HCT116 (cell line): ENCODE measurements at regions not wholly inside any gene's neighbourhood (a gene's known extent, or its start where the extent isn't known, plus 50 kb on each side); places are given as distances from the start of the nearest gene placed in this dataset.

Experiments used
- ATAC-seq: fragments of 200-7000 bp; cut with Tn5 transposase; 2 replicates; pipeline ENCODE4 v1.9.1; 2020; ENCODE audit warnings: mild to moderate bottlenecking, moderate library complexity
- BruUV-seq: library from RNA; stranded (reverse); fragments of 400-500 nt; replicated peaks from 2 replicates; lab custom pipeline; 2021; lab: Mats Ljungman, UMichigan
- CTCF ChIA-PET: fragments of 300-600 bp; sonication (Branson Sonifier 250); formaldehyde crosslinking; loops from one replicate; lab custom pipeline; 2021; ENCODE audit warnings: antibody characterized with exemption; lab: Charles Lee
- POLR2A ChIA-PET: fragments of 300-600, 350-600 bp; sonication (Branson Sonifier 250); formaldehyde crosslinking; loops from one replicate; lab custom pipeline; 2021; ENCODE audit warnings: antibody characterized with exemption; lab: Charles Lee
- RAD21 ChIA-PET, 2 experiments: fragments of 300-600 bp; sonication (Branson Sonifier 250); formaldehyde crosslinking; loops; one replicate each; lab custom pipeline; 2023; ENCODE audit warnings: low total read pairs in 2 of 2; ENCODE audit not compliant: uncharacterized antibody in 2 of 2, unreplicated experiment in 2 of 2, low non-redundant PET in 1 of 2; lab: Charles Lee
- DNase-seq: peaks from one replicate; pipeline ENCODE4 v3.0.0-alpha.2; 2010; ENCODE audit warnings: low read depth, low spot score
- H2AFZ ChIP-seq: fragments of 200-600 bp; shearing (Covaris generic), sonication (generic); 2 replicates; pipeline ENCODE4 v1.6.1; 2017; ENCODE audit warnings: low read depth, mixed run types, mixed read lengths, antibody characterized with exemption, low read length; ENCODE audit not compliant: poor library complexity, severe bottlenecking
- H3K27ac ChIP-seq: 2 replicates; pipeline ENCODE4 v1.5.1; 2012; ENCODE audit warnings: low read depth, low read length
- H3K27me3 ChIP-seq: fragments of 200-600 bp; sonication (generic); 2 replicates; pipeline ENCODE4 v1.6.1; 2016; ENCODE audit warnings: mixed run types, low read length, mixed read lengths; ENCODE audit not compliant: insufficient read depth
- H3K36me3 ChIP-seq, 2 experiments: fragments of 200-500 bp in 1 of 2; fragments of 200-600 bp in 1 of 2; sonication (Bioruptor generic) in 1 of 2; sonication (generic) in 1 of 2; 2 replicates each; pipeline versions ENCODE4 v1.5.1 to v1.6.1; 2014 to 2016; ENCODE audit warnings: low read length in 2 of 2, inconsistent platforms in 1 of 2, mixed read lengths in 1 of 2, mixed run types in 1 of 2; ENCODE audit not compliant: insufficient read depth in 2 of 2, control insufficient read depth in 1 of 2
- H3K4me1 ChIP-seq, 2 experiments: fragments of 200-600 bp in 1 of 2; sonication (generic) in 1 of 2; 2 replicates each; pipeline versions ENCODE4 v1.5.1 to v1.6.1; 2012 to 2017; ENCODE audit warnings: low read length in 2 of 2, inconsistent platforms in 1 of 2, mild to moderate bottlenecking in 1 of 2, mixed read lengths in 1 of 2, mixed run types in 1 of 2, moderate library complexity in 1 of 2; ENCODE audit not compliant: insufficient read depth in 2 of 2, control insufficient read depth in 1 of 2
- H3K4me2 ChIP-seq: fragments of 200-600 bp; sonication (generic); 2 replicates; pipeline ENCODE4 v1.6.1; 2017; ENCODE audit warnings: mixed run types, low read length, mixed read lengths
- H3K4me3 ChIP-seq, 2 experiments: fragments of 200-600 bp in 1 of 2; sonication (generic) in 1 of 2; replicated peaks in 1 of 2; 2 replicates each; pipeline ENCODE4 v1.5.1; 2011 to 2016; ENCODE audit warnings: low read length in 2 of 2, control low read depth in 1 of 2, low read depth in 1 of 2, mild to moderate bottlenecking in 1 of 2, mixed read lengths in 1 of 2, mixed run types in 1 of 2
- H3K79me2 ChIP-seq: fragments of 200-600 bp; sonication (generic); 2 replicates; pipeline ENCODE4 v1.6.1; 2017; ENCODE audit warnings: mild to moderate bottlenecking, mixed run types, low read length, moderate library complexity, mixed read lengths; ENCODE audit not compliant: insufficient read depth
- H3K9ac ChIP-seq: fragments of 200-600 bp; sonication (generic); 2 replicates; pipeline ENCODE4 v1.6.1; 2016; ENCODE audit warnings: low read length, mixed read lengths
- H3K9me2 ChIP-seq: fragments of 200-600 bp; sonication (generic), shearing (Covaris generic); 2 replicates; pipeline ENCODE4 v1.6.1; 2017; ENCODE audit warnings: mixed run types, mild to moderate bottlenecking, moderate library complexity; ENCODE audit not compliant: insufficient read depth
- H3K9me3 ChIP-seq, 2 experiments: fragments of 200-500 bp in 1 of 2; fragments of 200-600 bp in 1 of 2; sonication (Bioruptor generic) in 1 of 2; sonication (generic) in 1 of 2; 2 replicates each; pipeline ENCODE4 v1.6.1; 2014 to 2017; ENCODE audit warnings: low read length in 2 of 2, mixed read lengths in 2 of 2, inconsistent platforms in 1 of 2, low read depth in 1 of 2, mild to moderate bottlenecking in 1 of 2, mixed run types in 1 of 2, moderate library complexity in 1 of 2; ENCODE audit not compliant: control insufficient read depth in 1 of 2, insufficient read depth in 1 of 2
- H4K20me1 ChIP-seq: fragments of 200-600 bp; sonication (generic), shearing (Covaris generic); 2 replicates; pipeline ENCODE4 v1.6.1; 2017; ENCODE audit warnings: mixed run types, mild to moderate bottlenecking, moderate library complexity; ENCODE audit not compliant: insufficient read depth
- CEBPB ChIP-seq: IDR thresholded peaks from 2 replicates; pipeline ENCODE4 v1.6.1; 2012; ENCODE audit warnings: low read depth
- EZH2 ChIP-seq: fragments of 200-600 bp; sonication (generic); IDR thresholded peaks from 2 replicates; pipeline ENCODE4 v1.6.1; 2017; ENCODE audit warnings: antibody characterized with exemption, mixed run types
- JUND ChIP-seq: IDR thresholded peaks from 2 replicates; pipeline ENCODE4 v1.6.1; 2012
- POLR2AphosphoS5 ChIP-seq: IDR thresholded peaks from 2 replicates; pipeline ENCODE4 v1.6.1; 2011; ENCODE audit warnings: mild to moderate bottlenecking, low read depth, low read length, moderate library complexity
- SRF ChIP-seq: IDR thresholded peaks from 2 replicates; pipeline ENCODE4 v1.6.1; 2012; ENCODE audit warnings: low read depth
- ZFX ChIP-seq: fragments of 450-650 bp; IDR thresholded peaks from 2 replicates; pipeline ENCODE4 v1.6.1; 2017
- ZNF274 ChIP-seq: fragments of 200-500 bp; sonication (Bioruptor generic); IDR thresholded peaks from 2 replicates; pipeline ENCODE4 v1.6.1; 2014; ENCODE audit warnings: mild to moderate bottlenecking, low read depth, low read length, inconsistent platforms
- intact Hi-C: fragments of 100-400 bp; cut with micrococcal nuclease; formaldehyde crosslinking; loops from 2 replicates; pipeline ENCODE4 v1.10.0; 2022
- TF ChIP-seq, protein P1 (sequence below), 3 experiments: fragments of 200-600 bp in 1 of 3; sonication (generic) in 1 of 3; IDR thresholded peaks in 2 of 3; conservative IDR thresholded peaks in 1 of 3; 2 replicates each; pipeline ENCODE4 v1.5.1; 2012 to 2017; ENCODE audit warnings: low read depth in 2 of 3, low read length in 2 of 3, antibody characterized with exemption in 1 of 3, borderline replicate concordance in 1 of 3, control low read depth in 1 of 3, mild to moderate bottlenecking in 1 of 3, mixed read lengths in 1 of 3, mixed run types in 1 of 3, moderate library complexity in 1 of 3; ENCODE audit not compliant: insufficient read depth in 1 of 3
- TF ChIP-seq, protein P2 (sequence below): IDR thresholded peaks from 2 replicates; pipeline ENCODE4 v1.6.1; 2011; ENCODE audit warnings: mild to moderate bottlenecking, low read length, moderate library complexity; ENCODE audit not compliant: insufficient replicate concordance; ENCODE audit errors: extremely low read depth

DNA sequence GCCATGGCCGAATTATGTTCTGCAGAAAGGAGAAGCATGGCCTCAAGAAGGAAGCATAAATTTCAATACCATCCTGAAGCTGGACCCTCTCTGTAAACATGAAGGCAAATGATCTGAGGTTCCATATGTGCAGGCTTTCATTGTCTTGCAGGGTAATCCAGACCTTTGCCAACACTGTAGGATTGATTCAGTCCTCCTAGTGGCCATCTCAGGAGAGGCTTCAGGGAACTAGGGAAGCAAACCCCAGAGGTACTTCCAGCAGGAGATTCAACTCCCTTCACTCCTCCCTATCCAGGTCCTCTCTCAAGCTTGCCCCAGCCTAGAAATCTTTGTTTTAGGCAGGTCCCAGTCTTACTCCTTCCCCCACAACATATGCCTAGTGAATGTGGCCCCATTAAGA, 99.3 kb upstream of the HCN1 start:
- Histone ChIP-seq H3K9me3 (no peaks in the 10 kb centered on the region), H3K4me1 (peaks cover 6 to 11% of the 10 kb centered on the region in 2 experiments; a peak in 3 of 4 replicates), H3K4me2 (no peak overlapping the region), H4K20me1 (no peaks in the 10 kb centered on the region), H3K9ac (no peak overlapping the region), H2AFZ (no peak overlapping the region), H3K36me3 (no peaks in the 10 kb centered on the region), H3K4me3 (no peak overlapping the region), H3K79me2 (no peaks in the 10 kb centered on the region), H3K9me2 (no peaks in the 10 kb centered on the region), H3K27me3 (no peaks in the 10 kb centered on the region), H3K27ac (no peak overlapping the region)
- peak; percentile 53; the same call in 1 of the 2 replicates for ATAC-seq
- DNase-seq, result no peak
- RAD21 ChIA-PET, result no interaction called here
- TF ChIP-seq, protein P1, sequence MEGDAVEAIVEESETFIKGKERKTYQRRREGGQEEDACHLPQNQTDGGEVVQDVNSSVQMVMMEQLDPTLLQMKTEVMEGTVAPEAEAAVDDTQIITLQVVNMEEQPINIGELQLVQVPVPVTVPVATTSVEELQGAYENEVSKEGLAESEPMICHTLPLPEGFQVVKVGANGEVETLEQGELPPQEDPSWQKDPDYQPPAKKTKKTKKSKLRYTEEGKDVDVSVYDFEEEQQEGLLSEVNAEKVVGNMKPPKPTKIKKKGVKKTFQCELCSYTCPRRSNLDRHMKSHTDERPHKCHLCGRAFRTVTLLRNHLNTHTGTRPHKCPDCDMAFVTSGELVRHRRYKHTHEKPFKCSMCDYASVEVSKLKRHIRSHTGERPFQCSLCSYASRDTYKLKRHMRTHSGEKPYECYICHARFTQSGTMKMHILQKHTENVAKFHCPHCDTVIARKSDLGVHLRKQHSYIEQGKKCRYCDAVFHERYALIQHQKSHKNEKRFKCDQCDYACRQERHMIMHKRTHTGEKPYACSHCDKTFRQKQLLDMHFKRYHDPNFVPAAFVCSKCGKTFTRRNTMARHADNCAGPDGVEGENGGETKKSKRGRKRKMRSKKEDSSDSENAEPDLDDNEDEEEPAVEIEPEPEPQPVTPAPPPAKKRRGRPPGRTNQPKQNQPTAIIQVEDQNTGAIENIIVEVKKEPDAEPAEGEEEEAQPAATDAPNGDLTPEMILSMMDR (IDR thresholded peaks at IDR 0.05 in 2 of 3, conservative IDR thresholded peaks at IDR 0.05 in 1 of 3; ENCODE audit: borderline replicate concordance in 1 of 3, insufficient read depth in 1 of 3, low read depth in 2 of 3, low read length in 2 of 3), result peak in 2 of 3 experiments; percentile 28 to 47; a peak in 3 of 6 replicates
- no peak for TF ChIP-seq POLR2AphosphoS5
- intact Hi-C loops, result no loop called here
- no TSS peak for BruUV-seq
- POLR2A ChIA-PET, result no interaction called here
- CTCF ChIA-PET, result interaction anchor here (0.7 kb wide), 1 partner anchor 757 kb away, joined by 3 read pairs; no protein-coding TSS in a partner anchor

DNA sequence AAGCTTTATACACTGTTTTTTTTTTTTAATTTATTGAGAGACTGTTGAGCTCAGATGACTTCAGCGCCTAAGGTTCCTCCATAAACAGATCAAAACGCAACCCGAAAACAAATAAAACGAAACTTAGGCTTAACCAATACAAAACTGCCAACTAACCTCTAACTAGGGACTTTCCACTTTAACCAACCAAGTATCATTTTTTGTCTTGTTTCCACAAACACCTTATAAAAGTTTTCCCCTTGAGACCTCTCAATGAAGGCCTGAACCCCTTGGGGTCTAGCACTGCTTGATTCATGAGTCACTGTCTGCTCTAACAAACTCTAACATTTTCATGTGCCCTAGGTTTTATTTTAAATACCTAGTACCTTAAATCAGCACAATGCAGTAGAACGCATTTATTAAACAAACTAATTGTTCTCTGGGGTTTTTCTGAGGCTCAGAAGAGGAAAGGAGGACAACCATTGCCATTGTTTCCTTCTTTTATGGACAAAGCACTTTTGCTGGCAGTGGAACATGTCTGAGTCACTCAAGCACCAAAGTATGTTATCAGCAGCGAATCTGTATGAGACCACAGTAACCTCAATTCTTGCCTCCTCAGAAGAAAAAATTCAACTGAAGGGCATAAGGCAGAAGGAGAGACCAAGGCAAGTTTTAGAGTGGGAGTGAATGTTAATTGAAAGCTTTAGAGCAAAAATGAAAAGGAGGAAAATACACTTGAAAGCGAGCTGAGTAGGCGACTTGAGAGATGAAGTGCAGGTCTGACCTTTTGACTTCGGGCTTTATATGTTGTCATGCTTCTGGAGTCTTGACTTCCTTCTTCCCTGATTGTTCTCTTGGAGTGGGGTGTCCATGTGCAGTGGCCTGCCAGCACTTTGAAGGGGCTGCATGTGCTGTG, 97.7 kb upstream of the HCN1 start:
- H3K36me3 ChIP-seq, result no peaks in the 10 kb centered on the region
- no peaks in the 10 kb centered on the region for H3K27me3 ChIP-seq
- DNase-seq, result peak; percentile 28
- H3K27ac ChIP-seq, result no peak overlapping the region
- CTCF ChIA-PET, result no interaction called here
- H3K4me3 ChIP-seq, result no peak overlapping the region
- ATAC-seq, result peak; percentile 50
- POLR2A ChIA-PET, result no interaction called here
- intact Hi-C loops, result no loop called here
- H3K9me2 ChIP-seq, result no peaks in the 10 kb centered on the region
- H3K9me3 ChIP-seq, result no peaks in the 10 kb centered on the region
- peaks cover 6 to 11% of the 10 kb centered on the region in 2 experiments; a peak in 3 of 4 replicates for H3K4me1 ChIP-seq
- no peak overlapping the region for H2AFZ ChIP-seq
- RAD21 ChIA-PET, result no interaction called here
- TF ChIP-seq, protein P1 (IDR thresholded peaks at IDR 0.05 in 2 of 3, conservative IDR thresholded peaks at IDR 0.05 in 1 of 3; ENCODE audit: borderline replicate concordance in 1 of 3, insufficient read depth in 1 of 3, low read depth in 2 of 3, low read length in 2 of 3), result no peak
- TF ChIP-seq JUND (0 out of 2 replicates have a peak, but pooled peaks have one; percentile 15), ZNF274 (no peak), ZFX (no peak), CEBPB (no peak), SRF (no peak), EZH2 (no peak)
- TF ChIP-seq, protein P2, sequence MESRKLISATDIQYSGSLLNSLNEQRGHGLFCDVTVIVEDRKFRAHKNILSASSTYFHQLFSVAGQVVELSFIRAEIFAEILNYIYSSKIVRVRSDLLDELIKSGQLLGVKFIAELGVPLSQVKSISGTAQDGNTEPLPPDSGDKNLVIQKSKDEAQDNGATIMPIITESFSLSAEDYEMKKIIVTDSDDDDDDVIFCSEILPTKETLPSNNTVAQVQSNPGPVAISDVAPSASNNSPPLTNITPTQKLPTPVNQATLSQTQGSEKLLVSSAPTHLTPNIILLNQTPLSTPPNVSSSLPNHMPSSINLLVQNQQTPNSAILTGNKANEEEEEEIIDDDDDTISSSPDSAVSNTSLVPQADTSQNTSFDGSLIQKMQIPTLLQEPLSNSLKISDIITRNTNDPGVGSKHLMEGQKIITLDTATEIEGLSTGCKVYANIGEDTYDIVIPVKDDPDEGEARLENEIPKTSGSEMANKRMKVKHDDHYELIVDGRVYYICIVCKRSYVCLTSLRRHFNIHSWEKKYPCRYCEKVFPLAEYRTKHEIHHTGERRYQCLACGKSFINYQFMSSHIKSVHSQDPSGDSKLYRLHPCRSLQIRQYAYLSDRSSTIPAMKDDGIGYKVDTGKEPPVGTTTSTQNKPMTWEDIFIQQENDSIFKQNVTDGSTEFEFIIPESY, result no peak
- BruUV-seq, result no TSS peak
- H4K20me1 ChIP-seq, result no peaks in the 10 kb centered on the region
- H3K9ac ChIP-seq, result no peak overlapping the region
- H3K4me2 ChIP-seq, result peak overlapping the region; percentile 12
- no peaks in the 10 kb centered on the region for H3K79me2 ChIP-seq
